A673 (cell line): ENCODE measurements at regions not wholly inside any gene's neighbourhood (a gene's known extent, or its start where the extent isn't known, plus 50 kb on each side); places are given as distances from the start of the nearest gene placed in this dataset.

Source experiments
- CTCF ChIP-seq: fragments of 300-800, 200-600 bp; sonication (generic); conservative IDR thresholded peaks from 2 replicates; pipeline ENCODE4 v1.5.1; 2017; ENCODE audit warnings: low read depth, mild to moderate bottlenecking, antibody characterized with exemption, low read length, moderate library complexity, mixed read lengths
- EZH2 ChIP-seq: fragments of 200-600 bp; sonication (generic); IDR thresholded peaks from 2 replicates; pipeline ENCODE4 v1.6.1; 2017; ENCODE audit warnings: borderline replicate concordance, low read depth, mild to moderate bottlenecking, mixed read lengths, antibody characterized with exemption, low read length; ENCODE audit not compliant: poor library complexity, severe bottlenecking

GRCh38 chr12:42728287-42728686 lies 138.7 kb upstream of the PRICKLE1 start:
- TF ChIP-seq CTCF (no peak), EZH2 (no peak)
